ENCODE measurements at regions not wholly inside any gene's neighbourhood (a gene's known extent, or its start where the extent isn't known, plus 50 kb on each side); places are given as distances from the start of the nearest gene placed in this dataset.
"Not testable (repeated sequence)": the region's sequence is repeated elsewhere in the genome, so short reads cannot be mapped to it uniquely, and the experiment has no call there.

DNA sequence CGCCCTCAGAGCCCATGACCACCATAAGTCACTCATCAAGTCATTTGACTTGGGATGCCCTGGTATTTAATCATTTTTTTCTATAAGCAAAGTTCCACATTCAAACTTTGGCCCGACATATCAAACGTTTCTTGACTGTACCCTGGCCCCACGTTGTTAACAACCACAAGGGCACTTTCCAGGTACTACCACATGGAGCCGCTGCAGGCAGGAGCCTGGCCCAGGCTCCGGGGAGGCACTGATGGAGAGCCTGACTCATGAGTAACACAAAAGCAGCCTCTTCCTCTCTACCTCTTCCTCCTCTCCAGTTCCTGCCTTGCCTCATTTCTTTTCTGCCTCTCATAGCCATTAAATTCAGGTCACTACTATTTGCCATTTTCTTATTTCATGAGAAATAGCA, 95.9 kb upstream of the ADORA2B start:
- H3K27ac ChIP-seq (ENCODE audit: control insufficient read depth, insufficient read depth); H3K9me3 ChIP-seq (replicated peaks; ENCODE audit: control insufficient read depth, insufficient read depth, low read length); H3K27me3 ChIP-seq (replicated peaks in 1 of 2; ENCODE audit: control insufficient read depth in 2 of 2, insufficient read depth in 2 of 2, low read length in 1 of 2); DNase-seq (ENCODE audit: low read depth, low spot score); in situ Hi-C loops (cut with MboI); H3K4me2 ChIP-seq (ENCODE audit: control insufficient read depth, insufficient read depth); H4K20me1 ChIP-seq (ENCODE audit: control insufficient read depth, insufficient read depth); RAD21 ChIA-PET (ENCODE audit: unreplicated experiment); H3K4me3 ChIP-seq; H3K4me1 ChIP-seq (ENCODE audit: control insufficient read depth, insufficient read depth, low read length); H3K79me2 ChIP-seq (ENCODE audit: control insufficient read depth, insufficient read depth, low read length); H3K9ac ChIP-seq (ENCODE audit: control insufficient read depth, insufficient read depth, low read length); CTCF ChIA-PET; H3K36me3 ChIP-seq (ENCODE audit: control insufficient read depth in 2 of 2, insufficient read depth in 2 of 2, low read length in 1 of 2); BruUV-seq (replicated peaks); FAIRE-seq; SMC1A ChIA-PET (ENCODE audit: uncharacterized antibody, unreplicated experiment); H2AFZ ChIP-seq (ENCODE audit: control insufficient read depth, low read depth, low read length); POLR2A ChIA-PET: not testable (repeated sequence)
- intact Hi-C loops (cut with micrococcal nuclease; ENCODE audit: unreplicated experiment), result loop anchor here (1.0 kb wide), 1 partner anchor 149 kb away; no protein-coding TSS in a partner anchor
- 17% methylated on average over 6 of the region's 6 CpGs for WGBS (ENCODE audit: insufficient coverage, insufficient replicate concordance, low lambda C conversion rate, missing lambda C conversion rate)
- peak; percentile 98 for ATAC-seq
- TF ChIP-seq SMC3 (IDR thresholded peaks at IDR 0.05; ENCODE audit: borderline replicate concordance, low read length) (peak; percentile 38; the same call in 1 of the 2 replicates), RAD21 (IDR thresholded peaks at IDR 0.05; ENCODE audit: insufficient read depth, low read depth, low read length) (peak; percentile 62)
- TF ChIP-seq, protein P1, sequence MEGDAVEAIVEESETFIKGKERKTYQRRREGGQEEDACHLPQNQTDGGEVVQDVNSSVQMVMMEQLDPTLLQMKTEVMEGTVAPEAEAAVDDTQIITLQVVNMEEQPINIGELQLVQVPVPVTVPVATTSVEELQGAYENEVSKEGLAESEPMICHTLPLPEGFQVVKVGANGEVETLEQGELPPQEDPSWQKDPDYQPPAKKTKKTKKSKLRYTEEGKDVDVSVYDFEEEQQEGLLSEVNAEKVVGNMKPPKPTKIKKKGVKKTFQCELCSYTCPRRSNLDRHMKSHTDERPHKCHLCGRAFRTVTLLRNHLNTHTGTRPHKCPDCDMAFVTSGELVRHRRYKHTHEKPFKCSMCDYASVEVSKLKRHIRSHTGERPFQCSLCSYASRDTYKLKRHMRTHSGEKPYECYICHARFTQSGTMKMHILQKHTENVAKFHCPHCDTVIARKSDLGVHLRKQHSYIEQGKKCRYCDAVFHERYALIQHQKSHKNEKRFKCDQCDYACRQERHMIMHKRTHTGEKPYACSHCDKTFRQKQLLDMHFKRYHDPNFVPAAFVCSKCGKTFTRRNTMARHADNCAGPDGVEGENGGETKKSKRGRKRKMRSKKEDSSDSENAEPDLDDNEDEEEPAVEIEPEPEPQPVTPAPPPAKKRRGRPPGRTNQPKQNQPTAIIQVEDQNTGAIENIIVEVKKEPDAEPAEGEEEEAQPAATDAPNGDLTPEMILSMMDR (IDR thresholded peaks at IDR 0.05 in 2 of 3, conservative IDR thresholded peaks at IDR 0.05 in 1 of 3; ENCODE audit: control insufficient read depth in 2 of 3, extremely low read depth in 1 of 3, insufficient read depth in 1 of 3, low read depth in 3 of 3, low read length in 3 of 3), result peak; percentile 34 to 64 (median 46); a peak in 5 of 6 replicates

DNA sequence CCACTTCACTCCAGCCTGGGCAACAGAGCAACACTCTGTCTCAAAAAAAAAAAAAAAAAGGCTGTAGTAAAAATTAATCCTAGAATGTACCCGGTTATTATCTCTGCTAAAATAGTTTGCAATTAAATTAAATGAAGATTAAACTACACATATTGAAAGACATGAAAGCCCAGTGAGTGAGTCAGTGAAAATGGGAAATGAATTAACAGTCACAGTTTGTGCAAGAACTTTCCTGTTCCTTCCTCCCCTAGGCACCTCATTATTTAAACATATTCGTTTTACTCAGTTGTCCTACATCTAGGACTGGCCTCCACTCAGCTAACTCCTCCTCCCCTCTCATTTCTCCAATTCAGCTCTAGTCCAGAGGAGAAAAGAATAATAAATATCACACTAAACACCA, 94.9 kb upstream of the ADORA2B start:
- ATAC-seq; CTCF ChIA-PET; BruUV-seq (replicated peaks); H3K4me3 ChIP-seq; H3K9me3 ChIP-seq (replicated peaks; ENCODE audit: control insufficient read depth, insufficient read depth, low read length); FAIRE-seq; intact Hi-C loops (cut with micrococcal nuclease; ENCODE audit: unreplicated experiment); H3K9ac ChIP-seq (ENCODE audit: control insufficient read depth, insufficient read depth, low read length); RAD21 ChIA-PET (ENCODE audit: unreplicated experiment); H3K27me3 ChIP-seq (replicated peaks in 1 of 2; ENCODE audit: control insufficient read depth in 2 of 2, insufficient read depth in 2 of 2, low read length in 1 of 2); in situ Hi-C loops (cut with MboI); H3K4me2 ChIP-seq (ENCODE audit: control insufficient read depth, insufficient read depth); POLR2A ChIA-PET; H2AFZ ChIP-seq (ENCODE audit: control insufficient read depth, low read depth, low read length); H3K36me3 ChIP-seq (ENCODE audit: control insufficient read depth in 2 of 2, insufficient read depth in 2 of 2, low read length in 1 of 2); H3K4me1 ChIP-seq (ENCODE audit: control insufficient read depth, insufficient read depth, low read length); DNase-seq (ENCODE audit: low read depth, low spot score); H3K79me2 ChIP-seq (ENCODE audit: control insufficient read depth, insufficient read depth, low read length); H4K20me1 ChIP-seq (ENCODE audit: control insufficient read depth, insufficient read depth); H3K27ac ChIP-seq (ENCODE audit: control insufficient read depth, insufficient read depth); SMC1A ChIA-PET (ENCODE audit: uncharacterized antibody, unreplicated experiment): not testable (repeated sequence)
- WGBS (ENCODE audit: insufficient coverage, insufficient replicate concordance, low lambda C conversion rate, missing lambda C conversion rate), result 0% methylated on average over 2 of the region's 2 CpGs

DNA sequence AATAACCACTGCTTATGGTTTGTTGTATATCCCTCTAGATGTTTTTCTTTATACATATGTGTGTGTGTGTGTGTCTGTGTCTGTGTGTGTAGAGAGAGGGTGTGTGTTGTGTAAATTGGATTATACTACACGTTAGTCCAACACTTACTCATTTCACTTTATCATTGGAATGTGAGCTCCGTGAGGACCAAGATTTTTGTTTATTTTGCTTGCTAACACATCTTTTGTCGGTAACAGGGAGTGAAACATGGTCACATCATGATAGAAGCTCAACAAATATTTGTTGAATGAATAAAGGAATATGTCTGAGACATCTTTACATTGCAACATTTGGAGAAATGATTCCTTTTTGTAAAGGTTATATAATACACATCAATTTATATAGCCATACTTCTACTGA, 94.2 kb upstream of the ADORA2B start:
- CTCF ChIA-PET, result not testable (repeated sequence)

More for the DNA sequence above, 94.2 kb upstream of the ADORA2B start:
- in situ Hi-C loops (cut with MboI); H3K36me3 ChIP-seq (ENCODE audit: control insufficient read depth in 2 of 2, insufficient read depth in 2 of 2, low read length in 1 of 2); H3K4me3 ChIP-seq; H3K27ac ChIP-seq (ENCODE audit: control insufficient read depth, insufficient read depth); DNase-seq (ENCODE audit: low read depth, low spot score); FAIRE-seq; BruUV-seq (replicated peaks); SMC1A ChIA-PET (ENCODE audit: uncharacterized antibody, unreplicated experiment); H3K9me3 ChIP-seq (replicated peaks; ENCODE audit: control insufficient read depth, insufficient read depth, low read length); H3K4me1 ChIP-seq (ENCODE audit: control insufficient read depth, insufficient read depth, low read length); H3K9ac ChIP-seq (ENCODE audit: control insufficient read depth, insufficient read depth, low read length); POLR2A ChIA-PET; H3K4me2 ChIP-seq (ENCODE audit: control insufficient read depth, insufficient read depth); RAD21 ChIA-PET (ENCODE audit: unreplicated experiment); intact Hi-C loops (cut with micrococcal nuclease; ENCODE audit: unreplicated experiment); H3K27me3 ChIP-seq (replicated peaks in 1 of 2; ENCODE audit: control insufficient read depth in 2 of 2, insufficient read depth in 2 of 2, low read length in 1 of 2); H4K20me1 ChIP-seq (ENCODE audit: control insufficient read depth, insufficient read depth); H3K79me2 ChIP-seq (ENCODE audit: control insufficient read depth, insufficient read depth, low read length); H2AFZ ChIP-seq (ENCODE audit: control insufficient read depth, low read depth, low read length); ATAC-seq: not testable (repeated sequence)
- 16% methylated on average over 3 of the region's 3 CpGs for WGBS (ENCODE audit: insufficient coverage, insufficient replicate concordance, low lambda C conversion rate, missing lambda C conversion rate)

All from GM12878 (cell line).